ENCODE measurements at regions not wholly inside any gene's neighbourhood (a gene's known extent, or its start where the extent isn't known, plus 50 kb on each side); places are given as distances from the start of the nearest gene placed in this dataset.

DNA sequence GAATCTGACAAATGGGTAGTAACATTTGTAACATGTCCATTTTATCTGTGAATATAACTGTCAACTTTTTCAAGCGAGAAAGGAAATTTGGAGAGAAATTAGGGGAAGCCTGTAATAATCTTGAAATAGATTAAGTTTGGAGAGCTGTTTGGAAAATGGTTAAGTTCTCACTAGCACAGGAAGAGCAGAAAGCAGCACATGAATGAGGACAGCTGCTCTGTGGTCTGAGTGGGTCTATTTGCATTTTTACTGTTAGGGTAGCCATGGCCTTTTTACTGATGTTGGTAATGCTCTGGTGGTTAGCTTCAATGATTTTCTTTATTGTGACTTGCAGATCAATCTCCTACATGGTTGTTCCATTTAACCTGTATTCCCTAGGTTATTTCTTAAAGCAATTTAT is 144.5 kb upstream of the GDNF start:
- TF ChIP-seq, protein P1, sequence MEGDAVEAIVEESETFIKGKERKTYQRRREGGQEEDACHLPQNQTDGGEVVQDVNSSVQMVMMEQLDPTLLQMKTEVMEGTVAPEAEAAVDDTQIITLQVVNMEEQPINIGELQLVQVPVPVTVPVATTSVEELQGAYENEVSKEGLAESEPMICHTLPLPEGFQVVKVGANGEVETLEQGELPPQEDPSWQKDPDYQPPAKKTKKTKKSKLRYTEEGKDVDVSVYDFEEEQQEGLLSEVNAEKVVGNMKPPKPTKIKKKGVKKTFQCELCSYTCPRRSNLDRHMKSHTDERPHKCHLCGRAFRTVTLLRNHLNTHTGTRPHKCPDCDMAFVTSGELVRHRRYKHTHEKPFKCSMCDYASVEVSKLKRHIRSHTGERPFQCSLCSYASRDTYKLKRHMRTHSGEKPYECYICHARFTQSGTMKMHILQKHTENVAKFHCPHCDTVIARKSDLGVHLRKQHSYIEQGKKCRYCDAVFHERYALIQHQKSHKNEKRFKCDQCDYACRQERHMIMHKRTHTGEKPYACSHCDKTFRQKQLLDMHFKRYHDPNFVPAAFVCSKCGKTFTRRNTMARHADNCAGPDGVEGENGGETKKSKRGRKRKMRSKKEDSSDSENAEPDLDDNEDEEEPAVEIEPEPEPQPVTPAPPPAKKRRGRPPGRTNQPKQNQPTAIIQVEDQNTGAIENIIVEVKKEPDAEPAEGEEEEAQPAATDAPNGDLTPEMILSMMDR (conservative IDR thresholded peaks at IDR 0.05; ENCODE audit: low read depth in 2 of 2), result no peak
- TF ChIP-seq EZH2 (IDR thresholded peaks at IDR 0.05; ENCODE audit: low read depth, unreplicated experiment) (no peak), POLR2AphosphoS5 (IDR thresholded peaks at IDR 0.05; ENCODE audit: low read depth) (no peak), ZNF114 (CRISPR knock-in tag; IDR thresholded peaks at IDR 0.05) (no peak), JUNB (IDR thresholded peaks at IDR 0.05; ENCODE audit: unreplicated experiment) (no peak)
